ENCODE measurements at regions not wholly inside any gene's neighbourhood (a gene's known extent, or its start where the extent isn't known, plus 50 kb on each side); places are given as distances from the start of the nearest gene placed in this dataset.

DNA sequence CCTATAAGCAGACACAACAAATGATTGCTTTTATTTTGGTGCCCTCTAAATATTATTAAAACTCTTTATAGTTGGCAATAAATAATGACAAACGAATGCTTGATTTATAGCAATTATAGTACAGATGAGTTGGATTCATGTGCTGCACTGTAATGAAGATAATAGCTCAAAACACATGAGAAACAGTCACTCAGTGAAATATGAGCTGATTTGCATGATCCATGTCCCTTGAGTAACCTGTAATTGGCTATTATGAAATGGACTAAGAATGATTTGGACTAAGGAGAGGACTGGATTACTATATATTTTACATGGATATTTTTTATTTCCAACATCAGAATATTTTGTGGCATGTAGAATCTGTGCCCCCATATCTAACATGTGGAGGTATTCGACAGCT, 365.6 kb upstream of the UBE2E3 start:
- Histone ChIP-seq H3K27ac (no peak overlapping the region), H3K4me1 (ENCODE audit: insufficient read depth) (no peaks in the 10 kb centered on the region), H3K4me3 (no peak overlapping the region), H3K9me3 (no peaks in the 10 kb centered on the region), H3K27me3 (no peaks in the 10 kb centered on the region), H3K36me3 (no peaks in the 10 kb centered on the region)
- no peak for TF ChIP-seq POLR2A (IDR thresholded peaks at IDR 0.05)
- TF ChIP-seq, protein P1, sequence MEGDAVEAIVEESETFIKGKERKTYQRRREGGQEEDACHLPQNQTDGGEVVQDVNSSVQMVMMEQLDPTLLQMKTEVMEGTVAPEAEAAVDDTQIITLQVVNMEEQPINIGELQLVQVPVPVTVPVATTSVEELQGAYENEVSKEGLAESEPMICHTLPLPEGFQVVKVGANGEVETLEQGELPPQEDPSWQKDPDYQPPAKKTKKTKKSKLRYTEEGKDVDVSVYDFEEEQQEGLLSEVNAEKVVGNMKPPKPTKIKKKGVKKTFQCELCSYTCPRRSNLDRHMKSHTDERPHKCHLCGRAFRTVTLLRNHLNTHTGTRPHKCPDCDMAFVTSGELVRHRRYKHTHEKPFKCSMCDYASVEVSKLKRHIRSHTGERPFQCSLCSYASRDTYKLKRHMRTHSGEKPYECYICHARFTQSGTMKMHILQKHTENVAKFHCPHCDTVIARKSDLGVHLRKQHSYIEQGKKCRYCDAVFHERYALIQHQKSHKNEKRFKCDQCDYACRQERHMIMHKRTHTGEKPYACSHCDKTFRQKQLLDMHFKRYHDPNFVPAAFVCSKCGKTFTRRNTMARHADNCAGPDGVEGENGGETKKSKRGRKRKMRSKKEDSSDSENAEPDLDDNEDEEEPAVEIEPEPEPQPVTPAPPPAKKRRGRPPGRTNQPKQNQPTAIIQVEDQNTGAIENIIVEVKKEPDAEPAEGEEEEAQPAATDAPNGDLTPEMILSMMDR (IDR thresholded peaks at IDR 0.05): no peak
- TF ChIP-seq EP300 (IDR thresholded peaks at IDR 0.05): no peak
- 79 to 88% (median 84%) methylated on average over 2 of the region's 2 CpGs for WGBS, 3 donors
- intact Hi-C loops (cut with DNase I): no loop called here
- no peak for DNase-seq

DNA sequence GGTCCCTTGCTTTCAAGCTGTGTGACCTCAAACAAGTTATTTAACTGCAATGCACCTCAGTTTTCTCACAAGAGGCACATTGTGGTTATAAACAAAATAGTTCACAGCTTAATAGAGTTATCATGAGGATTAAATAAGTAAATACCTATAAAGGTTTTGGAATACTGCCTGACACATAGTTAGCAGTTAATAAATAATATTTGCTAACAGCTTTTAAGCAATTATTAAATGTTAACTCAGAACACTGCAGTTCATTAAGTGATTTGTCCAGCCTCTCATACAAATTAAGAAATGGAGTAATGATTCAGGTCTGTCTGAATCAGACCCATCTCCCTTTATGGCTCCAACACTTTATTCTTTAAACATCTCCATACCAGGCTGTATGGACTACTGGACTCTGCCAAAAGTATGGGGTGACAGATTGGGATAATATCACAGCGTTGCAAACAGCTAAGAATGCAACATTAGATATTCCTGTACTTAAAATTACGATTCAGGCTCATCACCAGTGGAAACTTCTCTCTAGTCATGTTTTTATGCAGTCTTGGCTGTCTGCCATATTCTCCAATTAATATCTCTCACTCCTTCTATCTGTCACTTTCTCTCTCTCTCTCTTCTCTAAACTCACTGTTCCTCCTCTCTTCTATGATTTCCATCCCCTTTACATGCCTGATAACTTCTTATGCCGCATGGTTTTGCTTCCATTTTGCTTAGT, 370.6 kb upstream of the UBE2E3 start:
- DNase-seq: no peak
- Histone ChIP-seq H3K36me3 (no peaks in the 10 kb centered on the region), H3K4me3 (no peak overlapping the region), H3K27me3 (no peaks in the 10 kb centered on the region), H3K4me1 (ENCODE audit: insufficient read depth) (no peaks in the 10 kb centered on the region), H3K27ac (no peak overlapping the region), H3K9me3 (no peaks in the 10 kb centered on the region)
- TF ChIP-seq, protein P1 (IDR thresholded peaks at IDR 0.05): no peak
- TF ChIP-seq EP300 (IDR thresholded peaks at IDR 0.05) (no peak), POLR2A (IDR thresholded peaks at IDR 0.05) (no peak)
- 30 to 45% (median 33%) methylated on average over 3 of the region's 3 CpGs for WGBS, 3 donors
- intact Hi-C loops (cut with DNase I): no loop called here

DNA sequence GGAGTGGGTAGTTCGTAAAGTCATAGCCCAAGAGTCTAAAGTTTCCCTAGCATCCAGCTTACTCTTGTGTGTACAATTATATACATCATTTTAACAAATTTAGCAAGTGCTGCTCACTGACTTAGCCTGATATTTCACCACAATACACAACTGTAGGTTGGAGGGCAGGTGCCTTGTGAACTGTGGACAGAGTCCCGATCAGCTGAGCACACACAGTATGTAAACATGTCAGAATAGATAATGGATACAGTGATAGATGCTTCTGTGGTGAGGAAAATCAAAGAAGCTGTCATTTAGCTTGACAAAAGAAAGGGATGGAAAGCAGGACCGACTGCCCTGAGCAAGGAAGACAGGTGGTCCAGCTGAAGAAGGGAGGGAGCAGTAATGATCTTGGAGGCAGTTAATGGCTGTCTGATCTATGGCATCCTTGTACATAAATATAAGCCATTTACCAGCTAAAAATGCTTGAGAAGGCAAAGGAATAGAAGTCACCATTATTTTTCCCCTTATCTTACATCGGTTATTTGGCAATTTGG, 372.8 kb upstream of the UBE2E3 start:
- Histone ChIP-seq H3K27ac (no peak overlapping the region), H3K36me3 (no peaks in the 10 kb centered on the region), H3K4me3 (no peak overlapping the region), H3K4me1 (ENCODE audit: insufficient read depth) (no peaks in the 10 kb centered on the region), H3K27me3 (no peaks in the 10 kb centered on the region), H3K9me3 (no peaks in the 10 kb centered on the region)
- WGBS, 3 donors: 48 to 62% (median 49%) methylated on average over 4 of the region's 4 CpGs
- DNase-seq: no peak
- TF ChIP-seq POLR2A (IDR thresholded peaks at IDR 0.05) (no peak), EP300 (IDR thresholded peaks at IDR 0.05) (no peak)
- TF ChIP-seq, protein P1 (IDR thresholded peaks at IDR 0.05): no peak
- intact Hi-C loops (cut with DNase I): no loop called here

DNA sequence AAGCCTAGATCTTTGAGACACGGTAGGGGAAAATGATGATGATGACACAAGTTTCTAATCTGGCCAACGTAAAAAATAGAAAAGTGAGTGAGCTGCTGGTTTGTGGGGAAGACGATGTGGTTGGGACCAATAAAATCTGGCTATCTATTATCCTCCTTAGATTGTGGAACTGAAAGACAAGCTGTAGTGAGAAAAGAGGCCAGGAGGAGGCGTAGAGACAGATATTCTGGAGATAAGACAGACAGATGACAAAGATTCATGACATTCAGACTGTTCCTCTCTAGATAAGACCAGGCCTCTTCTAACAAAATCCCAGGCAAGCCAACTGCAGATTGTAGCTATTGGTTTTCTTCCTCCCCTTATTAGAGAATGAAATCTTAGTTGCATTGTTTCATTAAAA, 376.3 kb upstream of the UBE2E3 start:
- no peaks in the 10 kb centered on the region for H3K27me3 ChIP-seq
- TF ChIP-seq EP300 (IDR thresholded peaks at IDR 0.05) (no peak), POLR2A (IDR thresholded peaks at IDR 0.05) (no peak)
- TF ChIP-seq, protein P1 (IDR thresholded peaks at IDR 0.05): no peak
- no peak overlapping the region for H3K27ac ChIP-seq
- no peaks in the 10 kb centered on the region for H3K4me1 ChIP-seq (ENCODE audit: insufficient read depth)
- no peak for DNase-seq
- no peaks in the 10 kb centered on the region for H3K9me3 ChIP-seq
- no peak overlapping the region for H3K4me3 ChIP-seq
- intact Hi-C loops (cut with DNase I): no loop called here
- 56 to 58% (median 56%) methylated on average over 4 of the region's 4 CpGs for WGBS, 3 donors
- H3K36me3 ChIP-seq: no peaks in the 10 kb centered on the region
